HepG2 (cell line): ENCODE measurements at regions not wholly inside any gene's neighbourhood (a gene's known extent, or its start where the extent isn't known, plus 50 kb on each side); places are given as distances from the start of the nearest gene placed in this dataset.

Experiments used
- CBX1 ChIP-seq: IDR thresholded peaks from one replicate; pipeline ENCODE4 v1.6.1; 2016; ENCODE audit warnings: antibody characterized with exemption, low read depth
- FOXJ3 ChIP-seq: sonication (generic); formaldehyde crosslinking; IDR thresholded peaks from 2 replicates; pipeline ENCODE4 v1.4.0; 2020; ENCODE audit warnings: missing genetic modification reagents, mild to moderate bottlenecking, borderline replicate concordance
- GATAD2A ChIP-seq: IDR thresholded peaks from 2 replicates; pipeline ENCODE4 v1.6.1; 2016
- HDAC2 ChIP-seq: sonication (generic); formaldehyde crosslinking; IDR thresholded peaks from 2 replicates; pipeline ENCODE4 v1.4.0; 2020; ENCODE audit warnings: missing genetic modification reagents
- HNF1B ChIP-seq: sonication (generic); formaldehyde crosslinking; IDR thresholded peaks from 2 replicates; pipeline ENCODE4 v1.5.1; 2020; ENCODE audit warnings: mild to moderate bottlenecking, moderate library complexity, missing genetic modification reagents
- ISL2 ChIP-seq: sonication (generic); formaldehyde crosslinking; IDR thresholded peaks from 2 replicates; pipeline ENCODE4 v1.5.0; 2020; ENCODE audit warnings: missing genetic modification reagents
- KMT2B ChIP-seq: IDR thresholded peaks from 2 replicates; pipeline ENCODE4 v1.6.1; 2016; ENCODE audit warnings: missing genetic modification reagents, missing compliant biosample characterization
- SAP130 ChIP-seq: IDR thresholded peaks from 2 replicates; pipeline ENCODE4 v1.6.1; 2016; ENCODE audit warnings: low read depth
- STAT5B ChIP-seq: sonication (generic); formaldehyde crosslinking; IDR thresholded peaks from 2 replicates; pipeline ENCODE4 v1.4.0; 2020; ENCODE audit warnings: missing genetic modification reagents
- SYNCRIP ChIP-seq: fragments of 200-400 bp; formaldehyde crosslinking; IDR thresholded peaks from 2 replicates; pipeline ENCODE4 v1.6.1; 2018; ENCODE audit warnings: mild to moderate bottlenecking, low read depth, low read length; ENCODE audit not compliant: insufficient read depth
- THRA ChIP-seq: sonication (generic); formaldehyde crosslinking; IDR thresholded peaks from 2 replicates; pipeline ENCODE4 v1.4.0; 2020; ENCODE audit warnings: missing genetic modification reagents, borderline replicate concordance
- ZBTB46 ChIP-seq: sonication (generic); formaldehyde crosslinking; IDR thresholded peaks from 2 replicates; pipeline ENCODE4 v1.4.0; 2020; ENCODE audit warnings: mild to moderate bottlenecking, missing genetic modification reagents, borderline replicate concordance
- ZNF256 ChIP-seq: sonication (generic); formaldehyde crosslinking; conservative IDR thresholded peaks from 2 replicates; pipeline ENCODE4 v1.4.0; 2020; ENCODE audit warnings: missing genetic modification reagents
- ZNF572 ChIP-seq: sonication (generic); formaldehyde crosslinking; IDR thresholded peaks from 2 replicates; pipeline ENCODE4 v1.5.1; 2020; ENCODE audit warnings: mild to moderate bottlenecking, missing genetic modification reagents
- TF ChIP-seq, protein P1 (sequence below): sonication (generic); formaldehyde crosslinking; IDR thresholded peaks from 2 replicates; pipeline ENCODE4 v1.5.0; 2020; ENCODE audit warnings: mild to moderate bottlenecking, missing genetic modification reagents, borderline replicate concordance
- TF ChIP-seq, protein P2 (sequence below): sonication (generic); formaldehyde crosslinking; IDR thresholded peaks from 2 replicates; pipeline ENCODE4 v1.9.0; 2021; ENCODE audit warnings: mild to moderate bottlenecking, missing genetic modification reagents

GRCh38 chr10:52378124-52378523 is 64.0 kb downstream of the DKK1 start (continued):
- TF ChIP-seq, protein P1, sequence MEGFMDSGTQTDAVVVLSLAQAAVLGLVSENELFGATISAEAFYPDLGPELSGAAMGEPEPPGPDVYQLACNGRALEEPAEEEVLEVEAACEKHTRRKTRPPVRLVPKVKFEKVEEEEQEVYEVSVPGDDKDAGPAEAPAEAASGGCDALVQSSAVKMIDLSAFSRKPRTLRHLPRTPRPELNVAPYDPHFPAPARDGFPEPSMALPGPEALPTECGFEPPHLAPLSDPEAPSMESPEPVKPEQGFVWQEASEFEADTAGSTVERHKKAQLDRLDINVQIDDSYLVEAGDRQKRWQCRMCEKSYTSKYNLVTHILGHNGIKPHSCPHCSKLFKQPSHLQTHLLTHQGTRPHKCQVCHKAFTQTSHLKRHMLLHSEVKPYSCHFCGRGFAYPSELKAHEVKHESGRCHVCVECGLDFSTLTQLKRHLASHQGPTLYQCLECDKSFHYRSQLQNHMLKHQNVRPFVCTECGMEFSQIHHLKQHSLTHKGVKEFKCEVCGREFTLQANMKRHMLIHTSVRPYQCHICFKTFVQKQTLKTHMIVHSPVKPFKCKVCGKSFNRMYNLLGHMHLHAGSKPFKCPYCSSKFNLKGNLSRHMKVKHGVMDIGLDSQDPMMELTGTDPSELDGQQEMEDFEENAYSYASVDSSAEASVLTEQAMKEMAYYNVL (CRISPR knock-in tag), result no peak
- TF ChIP-seq GATAD2A (CRISPR knock-in tag), result peak; percentile 62; the same call in 1 of the 2 replicates
- TF ChIP-seq, protein P2, sequence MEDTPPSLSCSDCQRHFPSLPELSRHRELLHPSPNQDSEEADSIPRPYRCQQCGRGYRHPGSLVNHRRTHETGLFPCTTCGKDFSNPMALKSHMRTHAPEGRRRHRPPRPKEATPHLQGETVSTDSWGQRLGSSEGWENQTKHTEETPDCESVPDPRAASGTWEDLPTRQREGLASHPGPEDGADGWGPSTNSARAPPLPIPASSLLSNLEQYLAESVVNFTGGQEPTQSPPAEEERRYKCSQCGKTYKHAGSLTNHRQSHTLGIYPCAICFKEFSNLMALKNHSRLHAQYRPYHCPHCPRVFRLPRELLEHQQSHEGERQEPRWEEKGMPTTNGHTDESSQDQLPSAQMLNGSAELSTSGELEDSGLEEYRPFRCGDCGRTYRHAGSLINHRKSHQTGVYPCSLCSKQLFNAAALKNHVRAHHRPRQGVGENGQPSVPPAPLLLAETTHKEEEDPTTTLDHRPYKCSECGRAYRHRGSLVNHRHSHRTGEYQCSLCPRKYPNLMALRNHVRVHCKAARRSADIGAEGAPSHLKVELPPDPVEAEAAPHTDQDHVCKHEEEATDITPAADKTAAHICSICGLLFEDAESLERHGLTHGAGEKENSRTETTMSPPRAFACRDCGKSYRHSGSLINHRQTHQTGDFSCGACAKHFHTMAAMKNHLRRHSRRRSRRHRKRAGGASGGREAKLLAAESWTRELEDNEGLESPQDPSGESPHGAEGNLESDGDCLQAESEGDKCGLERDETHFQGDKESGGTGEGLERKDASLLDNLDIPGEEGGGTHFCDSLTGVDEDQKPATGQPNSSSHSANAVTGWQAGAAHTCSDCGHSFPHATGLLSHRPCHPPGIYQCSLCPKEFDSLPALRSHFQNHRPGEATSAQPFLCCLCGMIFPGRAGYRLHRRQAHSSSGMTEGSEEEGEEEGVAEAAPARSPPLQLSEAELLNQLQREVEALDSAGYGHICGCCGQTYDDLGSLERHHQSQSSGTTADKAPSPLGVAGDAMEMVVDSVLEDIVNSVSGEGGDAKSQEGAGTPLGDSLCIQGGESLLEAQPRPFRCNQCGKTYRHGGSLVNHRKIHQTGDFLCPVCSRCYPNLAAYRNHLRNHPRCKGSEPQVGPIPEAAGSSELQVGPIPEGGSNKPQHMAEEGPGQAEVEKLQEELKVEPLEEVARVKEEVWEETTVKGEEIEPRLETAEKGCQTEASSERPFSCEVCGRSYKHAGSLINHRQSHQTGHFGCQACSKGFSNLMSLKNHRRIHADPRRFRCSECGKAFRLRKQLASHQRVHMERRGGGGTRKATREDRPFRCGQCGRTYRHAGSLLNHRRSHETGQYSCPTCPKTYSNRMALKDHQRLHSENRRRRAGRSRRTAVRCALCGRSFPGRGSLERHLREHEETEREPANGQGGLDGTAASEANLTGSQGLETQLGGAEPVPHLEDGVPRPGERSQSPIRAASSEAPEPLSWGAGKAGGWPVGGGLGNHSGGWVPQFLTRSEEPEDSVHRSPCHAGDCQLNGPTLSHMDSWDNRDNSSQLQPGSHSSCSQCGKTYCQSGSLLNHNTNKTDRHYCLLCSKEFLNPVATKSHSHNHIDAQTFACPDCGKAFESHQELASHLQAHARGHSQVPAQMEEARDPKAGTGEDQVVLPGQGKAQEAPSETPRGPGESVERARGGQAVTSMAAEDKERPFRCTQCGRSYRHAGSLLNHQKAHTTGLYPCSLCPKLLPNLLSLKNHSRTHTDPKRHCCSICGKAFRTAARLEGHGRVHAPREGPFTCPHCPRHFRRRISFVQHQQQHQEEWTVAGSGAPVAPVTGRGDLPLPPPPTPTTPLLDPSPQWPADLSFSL, result no peak
- TF ChIP-seq CBX1, result no peak
- TF ChIP-seq FOXJ3, result peak; percentile 60; the same call in 1 of the 2 replicates
- no peak for TF ChIP-seq ZNF256 (CRISPR knock-in tag)
- no peak for TF ChIP-seq SYNCRIP
- TF ChIP-seq ISL2 (CRISPR knock-in tag), result peak; percentile 95
- TF ChIP-seq HNF1B (CRISPR knock-in tag), result no peak
- peak; percentile 68 for TF ChIP-seq HDAC2 (CRISPR knock-in tag)
- TF ChIP-seq ZNF572 (CRISPR knock-in tag), result no peak
- TF ChIP-seq ZBTB46, result no peak
- TF ChIP-seq STAT5B (CRISPR knock-in tag), result no peak
- TF ChIP-seq THRA (CRISPR knock-in tag), result peak; percentile 44; the same call in 1 of the 2 replicates
- TF ChIP-seq SAP130 (CRISPR knock-in tag), result peak; percentile 39; the same call in 1 of the 2 replicates
- no peak for TF ChIP-seq KMT2B (CRISPR knock-in tag)
